ENCODE measurements at regions not wholly inside any gene's neighbourhood (a gene's known extent, or its start where the extent isn't known, plus 50 kb on each side); places are given as distances from the start of the nearest gene placed in this dataset.

GRCh38 chr2:136557203-136557602 is 208.1 kb upstream of the THSD7B start:
- no peak for DNase-seq

GRCh38 chr2:136550181-136550580 is 215.2 kb upstream of the THSD7B start:
- no peak for DNase-seq

- no peak for DNase-seq
Measured at GRCh38 chr2:136539355-136539754, 226.0 kb upstream of the THSD7B start.

- DNase-seq: no peak
Measured at GRCh38 chr2:136538489-136538888, 226.9 kb upstream of the THSD7B start.

- DNase-seq: no peak
Measured at GRCh38 chr2:136534811-136535210, 230.5 kb upstream of the THSD7B start.

GRCh38 chr2:136532171-136532570 is 233.2 kb upstream of the THSD7B start:
- no peak for DNase-seq

- no peak for DNase-seq
Measured at GRCh38 chr2:136531731-136532130, 233.6 kb upstream of the THSD7B start.

GRCh38 chr2:136530146-136530545 is 235.2 kb upstream of the THSD7B start:
- no peak for DNase-seq

- no peak for DNase-seq
Measured at GRCh38 chr2:136527560-136527959, 237.8 kb upstream of the THSD7B start.

- DNase-seq: no peak
Measured at GRCh38 chr2:136522724-136523123, 242.6 kb upstream of the THSD7B start.

GRCh38 chr2:136517716-136518115 is 247.6 kb upstream of the THSD7B start:
- no peak for DNase-seq

GRCh38 chr2:136510244-136510643 is 255.1 kb upstream of the THSD7B start:
- no peak for DNase-seq

- no peak for DNase-seq
Measured at GRCh38 chr2:136505462-136505861, 259.9 kb upstream of the THSD7B start.

- no peak for DNase-seq
Measured at GRCh38 chr2:136502660-136503059, 262.7 kb upstream of the THSD7B start.

GRCh38 chr2:136497709-136498108 is 267.6 kb upstream of the THSD7B start:
- DNase-seq: no peak

- no peak for DNase-seq
Measured at GRCh38 chr2:136496966-136497365, 268.4 kb upstream of the THSD7B start.

GRCh38 chr2:136495636-136496035 is 269.7 kb upstream of the THSD7B start:
- no peak for DNase-seq

GRCh38 chr2:136492901-136493300 is 272.4 kb upstream of the THSD7B start:
- no peak for DNase-seq

GRCh38 chr2:136490100-136490499 is 275.2 kb upstream of the THSD7B start:
- DNase-seq: no peak

GRCh38 chr2:136487421-136487820 is 277.9 kb upstream of the THSD7B start:
- DNase-seq: no peak

- DNase-seq: no peak
Measured at GRCh38 chr2:136486115-136486514, 279.2 kb upstream of the THSD7B start.

GRCh38 chr2:136482966-136483365 is 282.4 kb upstream of the THSD7B start:
- DNase-seq: no peak

- DNase-seq: no peak
Measured at GRCh38 chr2:136482006-136482405, 283.3 kb upstream of the THSD7B start.

GRCh38 chr2:136479696-136480095 is 285.6 kb upstream of the THSD7B start:
- no peak for DNase-seq

- no peak for DNase-seq
Measured at GRCh38 chr2:136468799-136469369, 296.5 kb upstream of the THSD7B start.

GRCh38 chr2:136452528-136452927 is 312.8 kb upstream of the THSD7B start:
- no peak for DNase-seq
